HL-60 (cell line): ENCODE measurements at regions not wholly inside any gene's neighbourhood (a gene's known extent, or its start where the extent isn't known, plus 50 kb on each side); places are given as distances from the start of the nearest gene placed in this dataset.

Experiments used
- DNase-seq, 2 experiments: peaks; one replicate each; pipeline ENCODE4 v3.0.0-alpha.2; 2010 to 2020; ENCODE audit warnings: low read depth in 1 of 2, low spot score in 1 of 2
- H3K27ac ChIP-seq: fragments of 250-450 bp; sonication (Bioruptor Pico); replicated peaks from 2 replicates; pipeline ENCODE4 v1.5.1; 2020; ENCODE audit warnings: mild to moderate bottlenecking, moderate library complexity
- H3K27me3 ChIP-seq: fragments of 250-450 bp; sonication (Bioruptor Pico); 2 replicates; pipeline ENCODE4 v1.5.1; 2021; ENCODE audit warnings: mild to moderate bottlenecking, moderate library complexity; ENCODE audit not compliant: insufficient read depth, poor library complexity, severe bottlenecking
- H3K4me3 ChIP-seq: replicated peaks from 2 replicates; pipeline ENCODE4 v1.5.1; 2011; ENCODE audit warnings: mild to moderate bottlenecking, control low read depth, low read length; ENCODE audit not compliant: insufficient read depth
- CTCF ChIP-seq: IDR thresholded peaks from one replicate; pipeline ENCODE4 v1.5.1; 2011; ENCODE audit warnings: low read length, control low read depth, inconsistent platforms; ENCODE audit not compliant: insufficient read depth
- GABPA ChIP-seq: IDR thresholded peaks from 2 replicates; pipeline ENCODE4 v1.6.1; 2012; ENCODE audit warnings: low read depth
- POLR2AphosphoS5 ChIP-seq: IDR thresholded peaks from 2 replicates; pipeline ENCODE4 v1.6.1; 2012; ENCODE audit warnings: low read depth
- REST ChIP-seq: IDR thresholded peaks from 2 replicates; pipeline ENCODE4 v1.6.1; 2012; ENCODE audit warnings: low read depth; ENCODE audit not compliant: insufficient replicate concordance
- SPI1 ChIP-seq: IDR thresholded peaks from 2 replicates; pipeline ENCODE4 v1.6.1; 2012; ENCODE audit warnings: low read depth, mild to moderate bottlenecking, borderline replicate concordance

- Histone ChIP-seq H3K4me3 (no peak overlapping the region), H3K27me3 (peaks cover 6% of the 10 kb centered on the region), H3K27ac (no peak overlapping the region)
- TF ChIP-seq GABPA = no peak
- no peak for TF ChIP-seq SPI1
- no peak for TF ChIP-seq REST
- no peak for TF ChIP-seq POLR2AphosphoS5
- TF ChIP-seq CTCF = no peak
- DNase-seq = no peak
These were observed 176.0 kb upstream of the TSC22D1 start for GRCh38 chr13:44752164-44752563.

GRCh38 chr13:44750630-44751029 lies 174.5 kb upstream of the TSC22D1 start:
- Histone ChIP-seq H3K4me3 (no peak overlapping the region), H3K27ac (no peak overlapping the region), H3K27me3 (peaks cover 3% of the 10 kb centered on the region)
- DNase-seq = no peak
- TF ChIP-seq SPI1 = no peak
- TF ChIP-seq CTCF = no peak

GRCh38 chr13:44749906-44750305 lies 173.8 kb upstream of the TSC22D1 start:
- Histone ChIP-seq H3K4me3 (no peak overlapping the region), H3K27me3 (peaks cover 3% of the 10 kb centered on the region), H3K27ac (no peak overlapping the region)
- TF ChIP-seq GABPA (no peak), CTCF (no peak), SPI1 (no peak), POLR2AphosphoS5 (no peak), REST (no peak)
- DNase-seq = no peak

- no peak overlapping the region for H3K4me3 ChIP-seq
- no peak overlapping the region for H3K27ac ChIP-seq
- TF ChIP-seq GABPA (no peak), SPI1 (no peak), CTCF (no peak), POLR2AphosphoS5 (no peak), REST (no peak)
- peaks cover 2% of the 10 kb centered on the region for H3K27me3 ChIP-seq
- no peak for DNase-seq
These were observed 172.3 kb upstream of the TSC22D1 start for GRCh38 chr13:44748439-44748838.
